ENCODE measurements at regions not wholly inside any gene's neighbourhood (a gene's known extent, or its start where the extent isn't known, plus 50 kb on each side); places are given as distances from the start of the nearest gene placed in this dataset.
A peak's percentile ranks its signal among the peaks of the same experiment; 100 is the strongest.

- no peak for TF ChIP-seq CTCF (IDR thresholded peaks at IDR 0.05; ENCODE audit: insufficient read depth, low read depth, low read length, missing control alignments)
- no peak for DNase-seq (ENCODE audit: low read depth)
- no peak overlapping the region for H3K4me3 ChIP-seq (ENCODE audit: low read depth, low read length)
These were observed 219.8 kb upstream of the RGS6 start for GRCh38 chr14:71712478-71712877.

GRCh38 chr14:71713016-71713415 is 219.2 kb upstream of the RGS6 start:
- DNase-seq (ENCODE audit: low read depth): no peak
- no peak for TF ChIP-seq CTCF (IDR thresholded peaks at IDR 0.05; ENCODE audit: insufficient read depth, low read depth, low read length, missing control alignments)
- H3K4me3 ChIP-seq (ENCODE audit: low read depth, low read length): no peak overlapping the region

GRCh38 chr14:71713451-71713850 is 218.8 kb upstream of the RGS6 start:
- no peak for DNase-seq (ENCODE audit: low read depth)
- TF ChIP-seq CTCF (IDR thresholded peaks at IDR 0.05; ENCODE audit: insufficient read depth, low read depth, low read length, missing control alignments): no peak
- H3K4me3 ChIP-seq (ENCODE audit: low read depth, low read length): no peak overlapping the region

- TF ChIP-seq CTCF (IDR thresholded peaks at IDR 0.05; ENCODE audit: insufficient read depth, low read depth, low read length, missing control alignments): no peak
- no peak overlapping the region for H3K4me3 ChIP-seq (ENCODE audit: low read depth, low read length)
- DNase-seq (ENCODE audit: low read depth): no peak
These were observed 218.0 kb upstream of the RGS6 start for GRCh38 chr14:71714225-71714624.

GRCh38 chr14:71716041-71716772 is 216.0 kb upstream of the RGS6 start:
- no peak for TF ChIP-seq CTCF (IDR thresholded peaks at IDR 0.05; ENCODE audit: insufficient read depth, low read depth, low read length, missing control alignments)
- H3K4me3 ChIP-seq (ENCODE audit: low read depth, low read length): no peak overlapping the region
- DNase-seq (ENCODE audit: low read depth): no peak

GRCh38 chr14:71720978-71721624 is 211.1 kb upstream of the RGS6 start:
- TF ChIP-seq CTCF (IDR thresholded peaks at IDR 0.05; ENCODE audit: insufficient read depth, low read depth, low read length, missing control alignments): peak; percentile 45
- no peak overlapping the region for H3K4me3 ChIP-seq (ENCODE audit: low read depth, low read length)
- DNase-seq (ENCODE audit: low read depth): peak; percentile 66
